ENCODE measurements at regions not wholly inside any gene's neighbourhood (a gene's known extent, or its start where the extent isn't known, plus 50 kb on each side); places are given as distances from the start of the nearest gene placed in this dataset.
"Not testable (repeated sequence)": the region's sequence is repeated elsewhere in the genome, so short reads cannot be mapped to it uniquely, and the experiment has no call there.

- WGBS, 3 donors, result 81 to 90% (median 85%) methylated on average over 4 of the region's 4 CpGs
- intact Hi-C loops (cut with DNase I), result no loop called here
- no peak for DNase-seq
These were observed 459.7 kb downstream of the RBFOX1 start for GRCh38 chr16:7792346-7792745.

GRCh38 chr16:7791028-7791590 is 458.5 kb downstream of the RBFOX1 start:
- no peaks in the 10 kb centered on the region for H3K36me3 ChIP-seq
- H3K4me3 ChIP-seq, result no peak overlapping the region
- WGBS, 3 donors, result 74% methylated on average over 10 of the region's 10 CpGs
- H3K27ac ChIP-seq, result no peak overlapping the region
- DNase-seq, result no peak
- H3K27me3 ChIP-seq, result no peaks in the 10 kb centered on the region
- intact Hi-C loops (cut with DNase I), result no loop called here
- no peak for TF ChIP-seq EP300 (IDR thresholded peaks at IDR 0.05)
- no peak for TF ChIP-seq POLR2A (IDR thresholded peaks at IDR 0.05)
- no peak for TF ChIP-seq CTCF (IDR thresholded peaks at IDR 0.05)
- no peaks in the 10 kb centered on the region for H3K9me3 ChIP-seq
- H3K4me1 ChIP-seq (ENCODE audit: insufficient read depth), result no peaks in the 10 kb centered on the region

More at GRCh38 chr16:7792346-7792745, 459.7 kb downstream of the RBFOX1 start:
- H3K27me3 ChIP-seq, result no peaks in the 10 kb centered on the region
- H3K4me1 ChIP-seq (ENCODE audit: insufficient read depth), result no peaks in the 10 kb centered on the region
- H3K27ac ChIP-seq, result no peak overlapping the region
- H3K4me3 ChIP-seq, result no peak overlapping the region
- TF ChIP-seq POLR2A (IDR thresholded peaks at IDR 0.05), result no peak
- TF ChIP-seq EP300 (IDR thresholded peaks at IDR 0.05), result no peak
- TF ChIP-seq CTCF (IDR thresholded peaks at IDR 0.05), result no peak
- H3K36me3 ChIP-seq, result no peaks in the 10 kb centered on the region
- H3K9me3 ChIP-seq, result no peaks in the 10 kb centered on the region

- Histone ChIP-seq H3K4me1 (ENCODE audit: insufficient read depth) (no peaks in the 10 kb centered on the region), H3K4me3 (no peak overlapping the region), H3K27ac (no peak overlapping the region), H3K36me3 (no peaks in the 10 kb centered on the region), H3K9me3 (no peaks in the 10 kb centered on the region), H3K27me3 (no peaks in the 10 kb centered on the region)
- intact Hi-C loops (cut with DNase I), result no loop called here
- WGBS, 3 donors, result 63 to 69% (median 65%) methylated on average over 1 of the region's 1 CpG
- no peak for DNase-seq
- TF ChIP-seq POLR2A (IDR thresholded peaks at IDR 0.05) (no peak), EP300 (IDR thresholded peaks at IDR 0.05) (no peak), CTCF (IDR thresholded peaks at IDR 0.05) (no peak)
These were observed 442.4 kb downstream of the RBFOX1 start for GRCh38 chr16:7775072-7775488.

GRCh38 chr16:7772722-7773121 is 440.1 kb downstream of the RBFOX1 start:
- H3K36me3 ChIP-seq, result no peaks in the 10 kb centered on the region
- no peaks in the 10 kb centered on the region for H3K4me1 ChIP-seq (ENCODE audit: insufficient read depth)
- DNase-seq, result no peak
- H3K27ac ChIP-seq, result no peak overlapping the region
- TF ChIP-seq CTCF (IDR thresholded peaks at IDR 0.05) (no peak), POLR2A (IDR thresholded peaks at IDR 0.05) (no peak), EP300 (IDR thresholded peaks at IDR 0.05) (no peak)
- H3K27me3 ChIP-seq, result no peaks in the 10 kb centered on the region
- no peak overlapping the region for H3K4me3 ChIP-seq
- no peaks in the 10 kb centered on the region for H3K9me3 ChIP-seq
- intact Hi-C loops (cut with DNase I), result no loop called here
- WGBS, 3 donors, result 63 to 76% (median 72%) methylated on average over 8 of the region's 8 CpGs

- 87 to 93% (median 88%) methylated on average over 6 of the region's 6 CpGs for WGBS, 3 donors
- H3K9me3 ChIP-seq; H3K4me1 ChIP-seq (ENCODE audit: insufficient read depth); DNase-seq; H3K27ac ChIP-seq; H3K36me3 ChIP-seq; H3K4me3 ChIP-seq; intact Hi-C loops (cut with DNase I); H3K27me3 ChIP-seq: not testable (repeated sequence)
These were observed 436.4 kb downstream of the RBFOX1 start for GRCh38 chr16:7769091-7769490.

Data from ovary (tissue), 7 donors.